ENCODE measurements at regions not wholly inside any gene's neighbourhood (a gene's known extent, or its start where the extent isn't known, plus 50 kb on each side); places are given as distances from the start of the nearest gene placed in this dataset.

DNA sequence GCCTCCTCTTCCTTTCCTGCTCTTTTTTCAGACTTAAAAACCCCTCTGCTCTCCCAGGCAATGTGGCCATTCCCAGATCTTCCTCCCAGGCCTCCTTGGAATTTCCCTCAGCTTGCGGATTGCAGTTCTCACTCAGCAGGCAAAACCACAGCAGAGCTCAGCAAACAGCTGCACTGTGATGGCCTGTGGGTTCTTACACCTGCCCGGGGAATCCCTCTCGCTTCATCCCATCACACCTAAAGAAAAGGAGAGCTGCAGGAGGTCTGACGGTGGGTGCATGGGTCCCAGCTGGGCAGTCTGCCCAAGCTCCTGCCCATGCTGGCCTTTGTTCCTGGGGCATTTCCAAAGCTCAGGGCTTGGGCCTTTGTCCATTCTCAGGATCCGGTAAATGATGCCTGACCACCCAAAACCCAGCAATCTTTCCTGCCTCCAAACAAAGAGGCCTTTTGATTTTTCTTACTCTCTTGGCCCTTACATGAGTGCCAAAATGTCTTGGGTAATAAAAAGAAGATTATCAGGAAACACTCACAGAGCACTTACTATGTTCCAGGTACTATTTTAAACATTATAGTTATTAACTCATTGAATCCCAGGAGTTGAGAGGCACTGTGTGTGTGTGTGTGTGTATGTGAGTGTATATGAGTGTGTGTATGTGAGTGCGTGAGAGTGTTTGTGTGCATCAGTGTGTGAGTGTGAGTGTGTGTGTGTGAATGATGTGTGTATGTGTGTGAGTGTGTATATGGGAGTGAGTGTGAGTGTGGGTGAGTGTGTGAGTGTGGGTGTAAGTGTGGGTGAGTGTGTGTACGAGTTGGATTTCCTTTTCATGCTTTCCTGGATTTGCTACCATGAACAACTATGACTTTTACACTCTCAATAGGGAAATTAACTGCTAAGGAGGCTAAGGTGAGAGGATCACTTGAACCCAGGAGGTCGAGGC, 64.5 kb upstream of the PODXL start (continued):
- TF ChIP-seq, protein P1, sequence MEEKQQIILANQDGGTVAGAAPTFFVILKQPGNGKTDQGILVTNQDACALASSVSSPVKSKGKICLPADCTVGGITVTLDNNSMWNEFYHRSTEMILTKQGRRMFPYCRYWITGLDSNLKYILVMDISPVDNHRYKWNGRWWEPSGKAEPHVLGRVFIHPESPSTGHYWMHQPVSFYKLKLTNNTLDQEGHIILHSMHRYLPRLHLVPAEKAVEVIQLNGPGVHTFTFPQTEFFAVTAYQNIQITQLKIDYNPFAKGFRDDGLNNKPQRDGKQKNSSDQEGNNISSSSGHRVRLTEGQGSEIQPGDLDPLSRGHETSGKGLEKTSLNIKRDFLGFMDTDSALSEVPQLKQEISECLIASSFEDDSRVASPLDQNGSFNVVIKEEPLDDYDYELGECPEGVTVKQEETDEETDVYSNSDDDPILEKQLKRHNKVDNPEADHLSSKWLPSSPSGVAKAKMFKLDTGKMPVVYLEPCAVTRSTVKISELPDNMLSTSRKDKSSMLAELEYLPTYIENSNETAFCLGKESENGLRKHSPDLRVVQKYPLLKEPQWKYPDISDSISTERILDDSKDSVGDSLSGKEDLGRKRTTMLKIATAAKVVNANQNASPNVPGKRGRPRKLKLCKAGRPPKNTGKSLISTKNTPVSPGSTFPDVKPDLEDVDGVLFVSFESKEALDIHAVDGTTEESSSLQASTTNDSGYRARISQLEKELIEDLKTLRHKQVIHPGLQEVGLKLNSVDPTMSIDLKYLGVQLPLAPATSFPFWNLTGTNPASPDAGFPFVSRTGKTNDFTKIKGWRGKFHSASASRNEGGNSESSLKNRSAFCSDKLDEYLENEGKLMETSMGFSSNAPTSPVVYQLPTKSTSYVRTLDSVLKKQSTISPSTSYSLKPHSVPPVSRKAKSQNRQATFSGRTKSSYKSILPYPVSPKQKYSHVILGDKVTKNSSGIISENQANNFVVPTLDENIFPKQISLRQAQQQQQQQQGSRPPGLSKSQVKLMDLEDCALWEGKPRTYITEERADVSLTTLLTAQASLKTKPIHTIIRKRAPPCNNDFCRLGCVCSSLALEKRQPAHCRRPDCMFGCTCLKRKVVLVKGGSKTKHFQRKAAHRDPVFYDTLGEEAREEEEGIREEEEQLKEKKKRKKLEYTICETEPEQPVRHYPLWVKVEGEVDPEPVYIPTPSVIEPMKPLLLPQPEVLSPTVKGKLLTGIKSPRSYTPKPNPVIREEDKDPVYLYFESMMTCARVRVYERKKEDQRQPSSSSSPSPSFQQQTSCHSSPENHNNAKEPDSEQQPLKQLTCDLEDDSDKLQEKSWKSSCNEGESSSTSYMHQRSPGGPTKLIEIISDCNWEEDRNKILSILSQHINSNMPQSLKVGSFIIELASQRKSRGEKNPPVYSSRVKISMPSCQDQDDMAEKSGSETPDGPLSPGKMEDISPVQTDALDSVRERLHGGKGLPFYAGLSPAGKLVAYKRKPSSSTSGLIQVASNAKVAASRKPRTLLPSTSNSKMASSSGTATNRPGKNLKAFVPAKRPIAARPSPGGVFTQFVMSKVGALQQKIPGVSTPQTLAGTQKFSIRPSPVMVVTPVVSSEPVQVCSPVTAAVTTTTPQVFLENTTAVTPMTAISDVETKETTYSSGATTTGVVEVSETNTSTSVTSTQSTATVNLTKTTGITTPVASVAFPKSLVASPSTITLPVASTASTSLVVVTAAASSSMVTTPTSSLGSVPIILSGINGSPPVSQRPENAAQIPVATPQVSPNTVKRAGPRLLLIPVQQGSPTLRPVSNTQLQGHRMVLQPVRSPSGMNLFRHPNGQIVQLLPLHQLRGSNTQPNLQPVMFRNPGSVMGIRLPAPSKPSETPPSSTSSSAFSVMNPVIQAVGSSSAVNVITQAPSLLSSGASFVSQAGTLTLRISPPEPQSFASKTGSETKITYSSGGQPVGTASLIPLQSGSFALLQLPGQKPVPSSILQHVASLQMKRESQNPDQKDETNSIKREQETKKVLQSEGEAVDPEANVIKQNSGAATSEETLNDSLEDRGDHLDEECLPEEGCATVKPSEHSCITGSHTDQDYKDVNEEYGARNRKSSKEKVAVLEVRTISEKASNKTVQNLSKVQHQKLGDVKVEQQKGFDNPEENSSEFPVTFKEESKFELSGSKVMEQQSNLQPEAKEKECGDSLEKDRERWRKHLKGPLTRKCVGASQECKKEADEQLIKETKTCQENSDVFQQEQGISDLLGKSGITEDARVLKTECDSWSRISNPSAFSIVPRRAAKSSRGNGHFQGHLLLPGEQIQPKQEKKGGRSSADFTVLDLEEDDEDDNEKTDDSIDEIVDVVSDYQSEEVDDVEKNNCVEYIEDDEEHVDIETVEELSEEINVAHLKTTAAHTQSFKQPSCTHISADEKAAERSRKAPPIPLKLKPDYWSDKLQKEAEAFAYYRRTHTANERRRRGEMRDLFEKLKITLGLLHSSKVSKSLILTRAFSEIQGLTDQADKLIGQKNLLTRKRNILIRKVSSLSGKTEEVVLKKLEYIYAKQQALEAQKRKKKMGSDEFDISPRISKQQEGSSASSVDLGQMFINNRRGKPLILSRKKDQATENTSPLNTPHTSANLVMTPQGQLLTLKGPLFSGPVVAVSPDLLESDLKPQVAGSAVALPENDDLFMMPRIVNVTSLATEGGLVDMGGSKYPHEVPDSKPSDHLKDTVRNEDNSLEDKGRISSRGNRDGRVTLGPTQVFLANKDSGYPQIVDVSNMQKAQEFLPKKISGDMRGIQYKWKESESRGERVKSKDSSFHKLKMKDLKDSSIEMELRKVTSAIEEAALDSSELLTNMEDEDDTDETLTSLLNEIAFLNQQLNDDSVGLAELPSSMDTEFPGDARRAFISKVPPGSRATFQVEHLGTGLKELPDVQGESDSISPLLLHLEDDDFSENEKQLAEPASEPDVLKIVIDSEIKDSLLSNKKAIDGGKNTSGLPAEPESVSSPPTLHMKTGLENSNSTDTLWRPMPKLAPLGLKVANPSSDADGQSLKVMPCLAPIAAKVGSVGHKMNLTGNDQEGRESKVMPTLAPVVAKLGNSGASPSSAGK (IDR thresholded peaks at IDR 0.05), result no peak
- no peak for TF ChIP-seq ETS2 (tag; IDR thresholded peaks at IDR 0.05; ENCODE audit: borderline replicate concordance, poor library complexity, severe bottlenecking)
- TF ChIP-seq, protein P2, sequence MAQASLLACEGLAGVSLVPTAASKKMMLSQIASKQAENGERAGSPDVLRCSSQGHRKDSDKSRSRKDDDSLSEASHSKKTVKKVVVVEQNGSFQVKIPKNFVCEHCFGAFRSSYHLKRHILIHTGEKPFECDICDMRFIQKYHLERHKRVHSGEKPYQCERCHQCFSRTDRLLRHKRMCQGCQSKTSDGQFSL (CRISPR knock-in tag; IDR thresholded peaks at IDR 0.05), result no peak
- TF ChIP-seq, protein P2 (tag; IDR thresholded peaks at IDR 0.05), result no peak
- no peak for TF ChIP-seq MAZ (CRISPR knock-in tag; conservative IDR thresholded peaks at IDR 0.05 in 1 of 2, IDR thresholded peaks at IDR 0.05 in 1 of 2)
- no peak for TF ChIP-seq ZNF197 (CRISPR knock-in tag; IDR thresholded peaks at IDR 0.05; ENCODE audit: low read depth)
- TF ChIP-seq ELF2 (CRISPR knock-in tag; IDR thresholded peaks at IDR 0.05), result no peak
- no peak for TF ChIP-seq FOXK1 (CRISPR knock-in tag; IDR thresholded peaks at IDR 0.05; ENCODE audit: borderline replicate concordance)
- 0 out of 2 replicates have a peak, but pooled peaks have one; percentile 42 for TF ChIP-seq OTX1 (CRISPR knock-in tag; IDR thresholded peaks at IDR 0.05)
- TF ChIP-seq ZNF3 (CRISPR knock-in tag; IDR thresholded peaks at IDR 0.05), result no peak
- TF ChIP-seq MXI1 (IDR thresholded peaks at IDR 0.05; ENCODE audit: low read depth, low read length), result no peak
- no peak for TF ChIP-seq RHOXF2B (CRISPR knock-in tag; conservative IDR thresholded peaks at IDR 0.05)
- TF ChIP-seq, protein P3, sequence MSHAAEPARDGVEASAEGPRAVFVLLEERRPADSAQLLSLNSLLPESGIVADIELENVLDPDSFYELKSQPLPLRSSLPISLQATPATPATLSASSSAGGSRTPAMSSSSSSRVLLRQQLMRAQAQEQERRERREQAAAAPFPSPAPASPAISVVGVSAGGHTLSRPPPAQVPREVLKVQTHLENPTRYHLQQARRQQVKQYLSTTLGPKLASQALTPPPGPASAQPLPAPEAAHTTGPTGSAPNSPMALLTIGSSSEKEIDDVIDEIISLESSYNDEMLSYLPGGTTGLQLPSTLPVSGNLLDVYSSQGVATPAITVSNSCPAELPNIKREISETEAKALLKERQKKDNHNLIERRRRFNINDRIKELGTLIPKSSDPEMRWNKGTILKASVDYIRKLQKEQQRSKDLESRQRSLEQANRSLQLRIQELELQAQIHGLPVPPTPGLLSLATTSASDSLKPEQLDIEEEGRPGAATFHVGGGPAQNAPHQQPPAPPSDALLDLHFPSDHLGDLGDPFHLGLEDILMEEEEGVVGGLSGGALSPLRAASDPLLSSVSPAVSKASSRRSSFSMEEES (CRISPR knock-in tag; IDR thresholded peaks at IDR 0.05), result no peak
